Fibroblast of the conjunctiva (primary cell): ENCODE measurements at regions not wholly inside any gene's neighbourhood (a gene's known extent, or its start where the extent isn't known, plus 50 kb on each side); places are given as distances from the start of the nearest gene placed in this dataset.
"Not testable (repeated sequence)": the region's sequence is repeated elsewhere in the genome, so short reads cannot be mapped to it uniquely, and the experiment has no call there.

Source experiments
- DNase-seq: peaks from one replicate; pipeline ENCODE4 v3.0.0-alpha.2; 2010; ENCODE audit warnings: low read depth

DNA sequence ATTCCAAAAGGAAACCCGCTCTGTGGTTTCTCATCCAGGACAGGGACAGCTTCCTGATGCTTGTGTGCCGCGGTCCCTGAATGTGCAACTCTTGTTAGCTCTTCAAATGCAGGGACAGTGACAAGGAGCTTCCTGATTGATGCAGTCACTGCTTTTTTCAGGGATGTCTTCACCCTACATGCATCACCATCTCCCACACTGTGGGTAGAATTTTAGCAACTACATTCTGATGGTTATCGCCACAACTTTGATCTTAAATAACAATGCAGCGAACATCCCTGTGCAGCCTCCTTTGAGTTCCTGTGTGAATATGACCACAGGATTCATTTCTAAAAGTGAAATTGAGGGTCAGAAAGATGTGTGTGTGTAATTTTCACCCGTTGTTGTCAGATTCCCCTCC, 115.0 kb downstream of the GGTLC2 start:
- no peak for DNase-seq

DNA sequence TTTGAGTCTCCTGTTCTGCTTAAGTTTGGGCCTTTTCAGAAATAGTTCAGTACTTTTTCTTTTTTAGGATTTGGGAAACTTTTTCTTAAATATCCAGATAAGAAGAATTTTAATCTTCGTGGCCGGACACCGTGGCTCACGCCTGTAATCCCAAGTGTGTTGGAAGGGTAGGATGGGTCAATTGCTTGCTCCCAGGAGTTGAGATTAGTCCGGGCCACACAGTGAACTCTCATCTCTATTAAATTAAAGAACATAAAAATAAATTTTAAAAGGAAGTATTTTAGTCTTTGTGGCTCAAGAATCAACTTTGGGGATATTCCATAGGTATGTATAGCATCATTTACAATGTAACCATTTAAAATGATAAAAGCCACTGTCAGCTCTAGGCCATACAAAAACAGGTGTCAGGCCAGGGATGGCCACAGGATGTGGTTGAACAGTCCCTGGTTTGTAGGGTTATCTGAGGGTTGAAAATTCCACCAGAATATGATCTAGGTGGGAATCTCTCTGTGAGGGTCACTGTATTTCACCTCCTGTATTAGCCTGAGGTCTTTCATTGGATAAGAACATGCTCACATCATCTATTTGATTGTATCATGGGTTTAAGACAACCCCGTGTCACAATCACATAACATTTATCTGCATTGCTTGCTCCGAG, 115.6 kb downstream of the GGTLC2 start:
- DNase-seq = no peak

DNA sequence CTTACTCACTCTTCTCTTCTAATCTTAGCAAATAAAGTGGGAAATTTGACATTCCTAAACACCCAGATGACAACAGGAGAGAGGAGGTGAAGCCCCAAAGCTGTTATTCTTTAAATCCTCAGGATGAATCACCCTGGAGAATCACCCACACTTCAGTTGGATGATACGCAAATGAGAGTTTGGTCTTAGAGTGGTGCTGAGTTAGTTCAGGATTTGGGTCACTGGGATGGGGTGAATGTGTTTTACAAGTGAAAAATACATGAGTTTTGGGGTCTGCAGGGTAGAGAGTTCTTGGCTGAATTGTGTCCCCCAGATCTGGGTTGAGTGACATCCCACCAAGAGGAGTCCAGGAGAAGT, 117.2 kb downstream of the GGTLC2 start:
- no peak for DNase-seq

DNA sequence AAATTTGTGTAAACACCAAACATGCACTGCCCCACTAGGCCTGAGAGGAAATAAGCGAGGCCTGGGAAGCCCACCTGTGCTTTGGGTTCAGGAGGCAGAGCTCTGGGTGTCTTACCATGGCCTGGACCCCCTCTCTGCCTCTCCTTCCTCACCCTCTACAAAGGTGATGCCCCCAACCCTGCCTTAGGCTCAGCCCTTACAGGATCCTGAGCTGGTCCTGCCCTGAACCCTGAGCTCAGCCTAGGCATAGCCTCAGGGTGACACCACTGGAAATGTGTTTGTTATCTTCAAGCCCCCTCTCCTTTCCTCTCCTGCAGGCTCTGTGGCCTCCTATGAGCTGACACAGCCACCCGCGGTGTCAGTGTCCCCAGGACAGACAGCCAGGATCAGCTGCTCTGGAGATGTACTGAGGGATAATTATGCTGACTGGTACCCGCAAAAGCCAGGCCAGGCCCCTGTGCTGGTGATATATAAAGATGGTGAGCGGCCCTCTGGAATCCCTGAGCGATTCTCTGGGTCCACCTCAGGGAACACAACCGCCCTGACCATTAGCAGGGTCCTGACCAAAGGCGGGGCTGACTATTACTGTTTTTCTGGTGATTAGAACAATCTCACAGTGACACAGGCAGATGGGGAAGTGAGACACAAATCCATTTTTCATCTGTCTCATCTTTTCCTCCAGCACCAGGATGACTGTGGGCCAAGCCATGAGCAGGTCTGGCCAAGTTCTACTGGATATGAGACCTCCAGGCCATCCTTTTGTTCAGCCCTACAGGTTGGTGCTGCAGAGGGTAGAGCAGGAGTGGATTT, 117.8 kb downstream of the GGTLC2 start:
- DNase-seq = no peak

- DNase-seq = no peak
Measured at GRCh38 chr22:22763512-22763911, 119.1 kb downstream of the GGTLC2 start.

GRCh38 chr22:22764085-22764484, 119.7 kb downstream of the GGTLC2 start:
- DNase-seq = no peak

- no peak for DNase-seq
Measured at GRCh38 chr22:22767876-22768602, 119.6 kb upstream of the IGLL5 start.

DNA sequence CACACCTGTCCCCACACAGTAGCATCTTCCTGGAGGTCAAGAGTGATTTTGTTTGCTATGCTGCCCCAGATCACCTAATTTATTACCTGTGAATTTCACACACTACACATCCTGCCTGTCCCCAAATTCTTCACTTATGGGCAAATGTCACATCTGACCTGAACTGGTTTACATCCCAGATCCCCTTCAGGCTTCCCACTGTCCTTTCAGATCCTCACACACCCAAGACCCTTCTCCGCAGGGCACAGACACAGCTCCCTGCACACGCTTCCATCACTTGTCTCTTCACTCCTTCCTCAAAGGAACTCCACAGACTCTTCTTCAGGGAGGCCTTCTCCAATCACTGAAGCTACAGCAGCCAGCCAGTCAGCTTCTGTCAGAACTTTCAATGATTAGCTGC, 118.7 kb upstream of the IGLL5 start:
- DNase-seq = no peak

- no peak for DNase-seq
Measured at GRCh38 chr22:22769434-22770279, 118.0 kb upstream of the IGLL5 start.

DNA sequence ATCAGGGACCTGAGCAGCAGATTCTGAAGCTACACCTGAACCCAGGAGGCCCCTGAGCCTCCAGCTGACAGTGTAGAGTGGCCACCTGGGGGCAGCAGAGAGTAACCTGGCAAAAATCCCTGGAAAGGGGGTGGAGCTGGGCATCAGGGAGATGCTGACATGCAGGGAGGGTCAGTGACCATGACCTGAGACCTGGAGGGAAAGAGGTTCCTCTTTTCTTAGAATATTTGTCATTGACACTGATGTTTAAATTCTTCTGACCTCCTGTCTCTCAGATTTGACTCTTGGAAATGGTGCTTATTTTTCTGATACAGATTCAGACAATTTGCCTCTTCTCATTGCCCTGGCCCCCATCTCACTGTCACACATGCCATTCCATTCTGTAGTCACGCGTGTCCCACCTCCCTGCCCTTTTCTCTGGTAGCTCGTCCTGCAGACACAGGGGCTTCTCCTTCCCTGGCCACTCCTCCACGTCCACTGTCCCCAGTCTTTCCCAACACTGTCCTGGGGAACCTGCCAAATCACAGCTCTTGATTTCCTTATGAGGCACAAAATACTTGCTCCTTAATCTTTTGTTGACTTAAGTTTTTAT, 117.2 kb upstream of the IGLL5 start:
- no peak for DNase-seq

DNA sequence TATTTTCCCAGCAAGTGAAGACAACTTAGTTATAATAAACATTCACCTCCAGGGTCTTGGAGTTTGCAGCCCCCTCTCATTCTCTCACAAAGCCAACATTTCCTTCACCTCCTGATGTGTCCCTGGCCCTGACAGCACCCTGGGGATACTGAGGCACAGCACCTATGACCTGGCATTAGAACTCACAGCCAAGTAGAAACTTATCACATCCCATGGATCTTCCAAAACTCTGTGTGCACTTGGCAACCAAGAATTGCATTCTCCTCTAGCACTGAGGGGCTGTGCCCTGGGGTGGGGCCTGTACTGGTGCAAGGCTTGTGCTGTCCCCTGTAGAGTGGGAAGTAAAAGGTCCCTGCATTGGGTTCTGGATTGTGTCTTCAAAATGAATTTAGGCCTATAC, 116.7 kb upstream of the IGLL5 start:
- no peak for DNase-seq

DNA sequence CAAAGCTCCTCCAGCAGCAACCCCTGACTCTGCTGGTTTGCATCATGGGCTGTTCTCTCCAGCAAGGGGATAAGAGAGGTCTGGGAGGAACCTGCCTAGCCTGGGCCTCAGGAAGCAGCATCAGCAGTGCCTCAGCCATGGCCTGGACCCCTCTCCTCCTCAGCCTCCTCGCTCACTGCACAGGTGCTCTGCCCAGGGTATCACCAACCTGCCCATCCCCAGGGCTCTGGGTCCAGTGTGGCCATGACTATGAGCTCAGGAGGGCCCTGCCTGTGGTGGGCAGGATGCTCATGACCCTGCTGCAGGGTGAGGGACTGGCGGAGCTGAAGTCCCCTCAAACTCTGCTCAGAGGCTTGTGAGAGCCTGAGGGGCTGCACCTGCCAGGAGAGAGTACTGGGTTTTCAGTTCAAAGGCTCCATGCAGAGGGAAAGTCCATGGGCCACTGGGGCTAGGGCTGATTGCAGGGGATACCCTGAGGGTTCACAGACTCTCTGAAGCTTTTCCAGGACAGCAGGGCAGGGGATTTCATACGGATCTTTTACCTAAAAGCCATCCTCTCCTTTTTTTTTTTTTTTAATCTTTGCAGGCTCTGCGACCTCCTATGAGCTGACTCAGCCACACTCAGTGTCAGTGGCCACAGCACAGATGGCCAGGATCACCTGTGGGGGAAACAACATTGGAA, 115.8 kb upstream of the IGLL5 start:
- no peak for DNase-seq

DNA sequence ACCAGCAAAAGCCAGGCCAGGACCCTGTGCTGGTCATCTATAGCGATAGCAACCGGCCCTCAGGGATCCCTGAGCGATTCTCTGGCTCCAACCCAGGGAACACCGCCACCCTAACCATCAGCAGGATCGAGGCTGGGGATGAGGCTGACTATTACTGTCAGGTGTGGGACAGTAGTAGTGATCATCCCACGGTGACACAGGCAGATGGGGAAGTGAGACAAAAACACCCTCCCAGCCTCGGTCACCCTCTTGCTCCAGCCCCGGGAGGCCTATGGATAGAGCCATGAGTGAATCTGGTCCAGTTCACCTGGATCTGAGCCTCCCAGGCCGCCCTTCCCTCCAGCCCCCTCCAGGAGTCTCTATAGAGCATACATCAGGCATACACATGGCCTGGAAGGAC, 115.2 kb upstream of the IGLL5 start:
- DNase-seq = no peak

DNA sequence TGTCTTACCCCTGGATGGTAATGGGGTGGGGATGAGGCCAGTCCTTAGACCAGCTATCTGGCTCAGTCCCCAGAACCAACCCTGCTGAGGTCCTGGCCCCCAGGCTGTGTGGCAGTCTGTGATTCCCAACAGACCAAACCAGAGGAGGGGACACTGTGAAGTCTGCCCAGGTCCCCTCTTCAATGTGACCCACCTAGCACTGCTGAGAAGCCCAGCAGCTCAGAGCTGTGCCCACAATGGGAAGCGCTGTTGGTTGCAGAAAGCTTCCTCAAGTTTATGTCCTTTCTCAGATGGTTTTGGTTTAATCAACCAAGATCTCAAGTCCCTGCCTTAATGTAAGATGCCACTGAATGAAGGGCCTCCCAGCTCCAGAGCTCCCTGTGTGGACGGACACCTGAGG, 114.7 kb upstream of the IGLL5 start:
- DNase-seq = no peak

DNA sequence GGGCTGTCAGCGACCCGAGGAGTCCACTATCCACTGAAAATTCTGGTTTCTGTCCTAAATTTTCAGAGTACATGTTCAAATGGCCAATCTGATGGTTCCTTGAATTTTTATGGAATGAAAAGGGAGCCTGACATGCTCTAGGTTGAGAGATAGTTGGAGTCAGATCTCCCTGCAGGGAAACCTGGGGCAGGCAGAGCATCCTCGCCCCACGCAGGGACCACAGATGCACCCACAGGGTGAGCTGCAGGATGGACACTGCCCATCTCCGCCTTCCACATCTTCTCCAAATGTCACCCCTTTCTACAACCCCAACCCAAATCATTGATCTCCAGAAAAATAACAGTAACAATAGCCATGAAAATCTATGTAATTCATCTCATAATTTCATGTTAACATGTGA, 114.2 kb upstream of the IGLL5 start:
- DNase-seq = no peak

- DNase-seq = no peak
Measured at GRCh38 chr22:22773979-22774604, 113.5 kb upstream of the IGLL5 start.

DNA sequence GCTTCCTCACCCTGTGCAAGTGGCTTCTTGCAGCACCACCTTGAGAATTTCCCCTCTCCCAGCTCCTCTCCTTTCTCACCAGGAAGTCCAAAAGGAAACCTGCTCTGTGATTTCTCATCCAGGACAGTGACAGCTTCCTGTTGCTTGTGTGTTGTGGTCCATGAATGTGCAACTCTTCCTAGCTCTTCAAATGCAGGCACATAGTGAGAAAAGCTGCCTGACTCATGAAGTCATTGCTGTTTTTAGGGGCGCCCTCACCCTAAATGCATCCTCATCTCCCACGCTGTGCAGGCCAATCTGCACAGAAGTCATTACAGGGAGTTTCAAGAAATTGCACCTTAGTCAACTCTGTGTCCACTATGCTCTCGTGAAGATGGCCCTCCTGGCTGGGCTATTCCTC, 112.9 kb upstream of the IGLL5 start:
- DNase-seq = not testable (repeated sequence)

GRCh38 chr22:22776121-22776520, 111.5 kb upstream of the IGLL5 start:
- DNase-seq = no peak

DNA sequence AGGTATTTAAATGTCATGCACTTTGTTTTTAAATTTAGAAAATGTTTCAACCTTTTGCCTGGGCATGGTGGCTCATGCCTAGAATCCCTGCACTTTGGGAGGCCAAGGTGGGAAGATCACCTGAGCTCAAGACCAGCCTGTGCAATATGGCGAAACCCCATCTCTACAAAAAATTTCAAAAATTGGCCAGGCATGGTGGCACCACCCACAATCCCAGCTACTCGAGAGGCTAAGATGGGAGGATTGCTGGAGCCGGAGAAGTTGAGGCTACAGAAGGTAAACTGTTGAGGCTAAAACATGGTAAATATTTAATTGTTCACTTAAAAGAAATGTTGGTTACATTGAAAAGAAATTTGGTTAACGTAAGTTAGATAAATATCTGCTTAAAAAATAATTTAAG, 108.4 kb upstream of the IGLL5 start:
- DNase-seq = no peak

GRCh38 chr22:22783575-22783974, 104.0 kb upstream of the IGLL5 start:
- no peak for DNase-seq
